ENCODE measurements at regions not wholly inside any gene's neighbourhood (a gene's known extent, or its start where the extent isn't known, plus 50 kb on each side); places are given as distances from the start of the nearest gene placed in this dataset.
"Not testable (repeated sequence)": the region's sequence is repeated elsewhere in the genome, so short reads cannot be mapped to it uniquely, and the experiment has no call there.

DNA sequence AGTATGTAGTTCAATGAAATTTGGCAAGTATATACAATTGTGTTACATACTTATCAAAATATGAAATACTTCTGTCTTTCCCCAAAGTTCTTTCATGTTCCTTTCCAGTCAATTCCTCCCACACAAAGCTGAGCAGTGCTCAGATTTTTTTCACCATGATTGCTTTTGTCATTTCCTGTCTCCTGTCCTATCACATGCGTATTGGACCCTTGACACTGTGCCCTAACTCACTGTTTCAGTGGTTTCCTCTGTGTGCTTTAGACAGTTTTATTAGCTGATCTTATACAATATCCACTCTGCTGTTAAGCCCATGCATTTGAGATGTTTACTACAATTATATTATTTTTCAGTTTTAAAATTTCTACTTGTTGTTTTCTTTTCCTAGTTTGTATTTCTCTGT lies 463.6 kb upstream of the MEF2C start:
- intact Hi-C loops (cut with DNase I): no loop called here
- ATAC-seq: no peak
- no peak for DNase-seq (ENCODE audit: missing footprints)

DNA sequence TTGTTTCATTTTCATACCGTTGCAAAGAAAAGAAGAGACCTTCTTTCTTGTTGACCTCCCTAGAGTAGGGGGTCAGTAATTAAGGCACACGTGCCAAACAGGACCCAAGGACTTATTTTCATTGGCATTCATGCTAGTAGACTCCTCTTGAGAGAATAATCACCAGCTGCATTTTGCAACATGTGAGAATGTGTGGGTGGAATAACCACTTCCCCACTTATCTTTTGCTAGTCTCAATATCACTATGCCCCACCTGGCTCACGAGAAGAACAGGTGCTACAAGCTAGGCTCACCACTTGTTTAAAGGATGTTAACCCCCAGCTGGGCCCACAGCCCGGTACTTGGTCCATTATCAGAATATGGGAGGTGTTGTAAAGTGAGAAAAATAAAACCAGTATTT lies 460.7 kb upstream of the MEF2C start:
- DNase-seq (ENCODE audit: missing footprints) (no peak), ATAC-seq (no peak)
- intact Hi-C loops (cut with DNase I): no loop called here

DNA sequence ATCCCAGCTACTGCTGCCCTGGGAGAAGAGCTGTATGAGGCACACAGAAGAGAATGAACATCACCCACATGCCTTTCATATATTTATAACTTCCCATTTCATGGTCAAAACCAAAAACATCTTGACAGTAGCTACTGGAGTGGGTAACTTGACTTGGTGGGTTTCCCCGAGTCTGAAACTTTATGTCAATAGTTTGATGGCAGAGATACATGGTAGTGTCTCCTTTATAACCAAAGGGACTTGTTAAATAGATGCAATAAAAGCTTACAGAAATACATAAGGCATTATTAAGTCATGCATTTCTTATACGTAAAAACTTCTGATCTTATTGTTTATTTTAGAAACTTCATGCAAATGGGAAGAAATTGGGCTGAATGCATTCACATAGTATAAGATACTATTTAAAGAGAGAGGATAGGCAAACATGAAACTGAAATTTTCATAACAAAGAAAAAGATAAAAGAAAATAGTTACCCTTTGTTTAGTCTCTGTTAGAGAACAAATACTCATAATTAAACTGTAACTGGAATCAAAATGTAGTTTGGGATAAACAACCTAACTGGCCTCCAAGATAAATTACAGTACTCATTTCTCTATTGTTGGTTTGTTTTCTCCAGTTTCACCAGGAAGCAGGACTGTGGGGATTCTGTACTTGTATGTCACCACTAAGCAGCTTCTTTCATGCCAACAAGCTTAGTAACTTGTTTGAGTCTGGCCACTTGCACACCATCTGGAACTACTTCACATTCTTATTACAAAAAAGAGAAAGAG lies 459.3 kb upstream of the MEF2C start:
- DNase-seq (ENCODE audit: missing footprints) (no peak), ATAC-seq (no peak)
- intact Hi-C loops (cut with DNase I): no loop called here

DNA sequence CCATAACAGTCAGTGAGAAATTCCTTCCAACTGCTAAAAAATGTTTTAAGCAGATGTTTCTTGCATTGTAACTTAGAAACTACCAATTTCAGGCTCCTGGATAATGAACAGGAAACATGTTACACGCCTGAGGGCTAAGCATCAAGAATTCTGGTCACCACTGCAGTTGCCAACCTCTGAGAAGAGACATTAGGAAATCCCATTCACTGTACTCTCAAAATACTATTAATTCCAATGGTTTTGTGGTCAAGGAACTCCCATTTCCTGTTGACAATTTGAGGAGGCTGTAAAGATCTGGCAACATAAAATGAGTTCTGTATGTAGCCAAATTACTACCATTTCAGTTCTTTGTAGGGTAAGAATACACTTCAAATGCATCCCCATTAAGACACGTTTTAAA lies 456.0 kb upstream of the MEF2C start:
- intact Hi-C loops (cut with DNase I): no loop called here
- DNase-seq (ENCODE audit: missing footprints): no peak
- no peak for ATAC-seq

DNA sequence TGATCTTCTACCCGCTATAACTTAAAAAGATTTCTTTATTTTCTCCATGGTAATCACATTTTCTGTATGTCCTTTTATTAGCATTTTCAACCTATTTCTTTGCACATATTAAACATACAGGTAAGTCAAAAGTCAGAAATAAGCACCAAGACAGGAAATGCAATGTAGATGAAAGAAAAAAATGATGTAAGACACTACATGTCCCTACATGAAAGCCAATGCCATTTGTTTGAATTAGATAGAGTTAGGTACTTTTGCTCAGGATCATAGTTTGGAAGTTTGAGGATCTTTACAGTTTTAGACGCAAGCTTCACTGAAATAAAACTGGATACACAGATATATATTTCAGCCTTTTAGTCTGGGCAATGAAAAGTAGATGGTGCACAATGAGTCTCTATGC lies 453.1 kb upstream of the MEF2C start:
- intact Hi-C loops (cut with DNase I): no loop called here
- DNase-seq (ENCODE audit: missing footprints) (no peak), ATAC-seq (no peak)

DNA sequence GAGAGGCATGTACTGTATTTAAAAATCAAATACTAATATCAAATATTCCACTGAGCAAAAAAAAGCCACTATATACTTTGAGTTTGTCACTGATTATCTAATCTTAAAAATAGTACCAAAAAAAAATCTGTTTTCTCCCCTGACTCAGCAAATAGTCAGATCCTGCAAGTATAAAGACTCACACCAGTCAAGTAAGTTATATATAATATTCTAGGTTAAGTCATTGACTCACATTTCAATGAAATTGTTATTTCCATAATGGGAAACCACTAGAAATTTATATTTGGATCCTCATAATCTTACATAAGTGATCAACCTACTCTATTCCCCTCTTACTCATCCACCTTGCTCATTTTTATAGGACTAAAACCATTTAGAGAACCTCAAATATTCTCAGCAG lies 447.2 kb upstream of the MEF2C start:
- DNase-seq (ENCODE audit: missing footprints) (no peak), ATAC-seq (no peak)
- intact Hi-C loops (cut with DNase I): no loop called here

DNA sequence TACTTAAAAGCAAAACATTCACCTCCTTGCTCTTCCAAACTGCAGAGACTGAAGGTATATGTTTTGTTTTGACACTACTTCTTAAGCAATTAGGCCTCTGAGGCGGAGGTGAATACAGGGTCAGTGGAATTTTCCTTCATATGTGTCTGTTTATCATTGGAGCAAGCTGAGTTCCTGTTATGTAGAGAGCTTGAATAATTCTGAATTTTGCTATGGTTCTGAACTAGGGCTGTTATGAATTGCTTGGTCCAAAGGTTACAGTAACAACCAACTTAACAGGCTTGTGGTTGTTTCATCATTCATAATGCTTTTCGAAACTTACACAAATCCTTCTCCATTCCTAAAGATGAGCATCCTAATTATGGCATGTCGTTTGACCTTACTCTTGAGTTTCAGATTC lies 444.6 kb upstream of the MEF2C start:
- intact Hi-C loops (cut with DNase I): no loop called here
- ATAC-seq: no peak
- no peak for DNase-seq (ENCODE audit: missing footprints)

DNA sequence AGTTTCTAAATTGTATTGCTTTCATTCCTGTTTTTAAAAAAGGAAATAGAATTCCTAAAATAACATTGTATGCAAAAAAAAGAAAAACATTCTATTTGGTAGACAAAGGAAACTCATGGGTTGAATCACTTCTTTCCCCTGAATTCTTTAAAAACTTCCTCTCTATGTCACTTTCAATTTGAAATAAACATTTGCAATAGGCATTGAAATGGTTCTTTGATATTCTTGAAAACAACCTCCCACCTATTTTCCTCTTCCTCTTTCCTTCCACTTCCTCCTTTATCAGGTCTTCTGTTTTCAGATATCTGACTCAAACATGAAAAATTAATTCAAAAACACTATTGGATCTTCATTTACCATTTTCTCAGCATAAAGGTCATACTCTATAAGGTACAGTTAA lies 442.0 kb upstream of the MEF2C start:
- intact Hi-C loops (cut with DNase I): no loop called here
- DNase-seq (ENCODE audit: missing footprints) (no peak), ATAC-seq (no peak)

DNA sequence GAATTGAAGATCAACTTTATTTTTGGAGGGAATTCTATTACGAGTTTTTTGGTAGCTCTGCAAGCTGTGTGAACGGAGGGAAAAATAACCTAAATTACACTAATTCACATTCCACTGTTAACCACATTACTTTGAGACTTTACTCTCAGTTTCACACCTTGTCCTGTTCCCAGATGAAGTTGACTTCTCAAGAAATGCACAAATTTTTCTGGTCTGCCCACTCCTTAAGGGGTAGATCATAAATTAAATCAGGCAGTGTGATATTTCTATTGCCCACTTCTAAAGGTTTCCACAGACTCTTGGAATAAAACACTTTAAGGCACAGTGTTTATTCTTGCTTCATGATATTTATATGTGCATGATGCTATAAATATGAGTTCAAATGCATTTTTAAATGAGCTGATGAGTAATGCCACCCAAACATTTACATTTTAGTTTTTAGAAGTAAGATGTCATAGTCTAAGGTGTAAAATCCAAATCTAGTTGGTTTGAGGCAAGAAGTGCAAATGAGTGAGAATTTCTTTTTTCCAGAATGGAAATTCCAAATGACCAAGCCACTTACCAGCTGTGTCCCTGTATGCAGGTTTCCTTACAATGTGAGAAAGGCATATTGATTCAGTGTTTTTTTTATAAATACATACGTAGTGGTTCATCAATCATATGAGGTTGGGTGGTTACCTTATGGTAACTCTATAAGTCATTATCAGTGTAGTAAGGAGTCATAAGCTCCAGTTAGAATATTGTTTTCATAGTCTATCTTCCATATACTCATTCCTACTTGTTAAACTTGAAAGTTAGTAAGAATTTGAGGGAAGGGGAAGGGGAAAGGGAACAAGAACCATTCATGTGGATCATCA lies 437.7 kb upstream of the MEF2C start:
- intact Hi-C loops (cut with DNase I): no loop called here
- no peak for DNase-seq (ENCODE audit: missing footprints)
- no peak for ATAC-seq

DNA sequence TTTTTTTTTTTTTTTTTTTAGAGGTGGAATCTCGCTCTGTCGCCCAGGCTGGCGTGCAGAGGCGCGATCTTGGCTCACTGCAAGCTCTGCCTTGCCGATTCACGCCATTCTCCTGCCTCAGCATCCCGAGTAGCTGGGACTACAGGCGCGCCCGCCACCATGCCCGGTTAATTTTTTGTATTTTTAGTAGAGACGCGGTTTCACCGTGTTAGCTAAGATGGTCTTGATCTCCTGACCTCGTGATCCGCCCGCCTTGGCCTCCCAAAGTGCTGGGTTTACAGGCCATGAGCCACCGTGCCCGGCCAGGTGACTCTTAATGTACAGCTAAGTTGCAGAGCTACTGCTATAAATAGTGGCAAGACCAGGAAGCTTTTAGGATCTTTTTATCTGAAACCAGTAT lies 434.9 kb upstream of the MEF2C start:
- DNase-seq (ENCODE audit: missing footprints); ATAC-seq; intact Hi-C loops (cut with DNase I): not testable (repeated sequence)

DNA sequence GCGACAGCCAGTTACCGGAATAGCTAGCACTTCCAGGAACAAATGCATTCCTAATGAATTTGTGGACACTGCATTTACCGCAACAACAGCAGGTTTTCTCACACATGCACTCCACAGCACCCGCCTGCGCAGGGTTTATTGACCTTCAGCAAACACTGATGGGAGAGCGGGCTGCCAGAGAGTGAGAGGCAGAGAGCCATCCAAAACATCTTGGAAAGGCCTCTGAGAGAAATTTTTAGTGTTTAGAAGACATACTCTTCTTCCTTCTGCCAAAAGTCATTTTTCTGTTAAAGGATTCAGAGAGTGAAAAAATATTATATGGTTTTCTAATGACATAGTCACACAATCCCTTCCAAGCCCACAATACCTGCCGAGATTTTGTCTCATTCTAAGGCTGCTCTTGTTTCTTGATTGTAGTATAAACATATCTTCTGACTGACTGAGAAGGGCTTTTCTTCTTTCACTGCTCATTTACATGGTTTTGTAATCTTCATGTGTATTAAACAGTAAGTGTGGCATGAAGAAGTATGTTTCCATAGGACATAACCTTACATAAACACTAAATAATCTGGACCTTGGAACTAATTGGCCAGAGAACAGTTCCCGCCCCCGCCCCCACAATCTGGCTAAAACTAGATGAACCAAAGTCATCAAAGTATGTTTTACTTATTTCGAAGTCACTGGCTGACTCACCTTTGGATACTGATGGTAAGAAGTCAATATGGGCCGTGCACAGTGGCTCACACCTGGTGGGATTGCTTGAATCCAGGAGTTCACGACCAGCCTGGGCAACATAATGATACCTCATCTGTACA lies 432.5 kb upstream of the MEF2C start:
- intact Hi-C loops (cut with DNase I): no loop called here
- no peak for DNase-seq (ENCODE audit: missing footprints)
- ATAC-seq: no peak

DNA sequence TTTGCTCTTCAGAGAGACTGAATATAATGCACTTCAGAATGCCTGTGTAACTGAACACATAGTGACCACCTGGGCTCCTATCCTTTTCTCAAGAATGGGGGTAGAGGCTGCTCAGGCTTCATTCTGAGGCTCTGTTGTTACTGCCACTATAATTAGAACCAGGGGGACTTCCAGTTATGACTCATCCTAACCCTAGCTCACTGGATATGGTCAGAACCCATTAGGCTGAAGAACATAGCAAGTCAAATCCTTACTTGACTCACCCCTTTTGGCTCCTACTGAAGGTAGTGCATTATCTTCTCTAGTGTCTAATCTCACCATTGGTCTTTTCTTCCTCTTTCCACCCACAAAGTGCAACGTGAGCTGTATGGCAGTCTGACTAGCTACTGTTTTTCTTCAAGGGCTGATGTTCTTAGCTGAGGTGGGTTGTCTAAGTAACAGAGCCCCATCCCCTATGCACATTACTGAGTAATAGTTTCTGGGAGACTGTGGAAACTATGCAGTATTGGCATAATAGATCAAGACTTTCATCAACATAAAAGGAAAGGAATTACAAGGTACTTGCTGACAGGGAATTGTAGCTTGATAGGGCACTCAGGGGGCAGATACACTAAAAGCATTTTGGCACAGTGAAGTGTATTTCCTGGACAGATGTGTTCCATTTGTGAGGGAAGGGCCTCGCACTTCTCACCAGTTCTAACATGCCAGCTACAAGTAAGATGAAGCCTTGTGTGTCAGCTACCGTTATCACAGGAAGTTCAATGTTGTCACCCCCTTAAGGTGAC lies 431.0 kb upstream of the MEF2C start:
- intact Hi-C loops (cut with DNase I): no loop called here
- ATAC-seq (no peak), DNase-seq (ENCODE audit: missing footprints) (no peak)

DNA sequence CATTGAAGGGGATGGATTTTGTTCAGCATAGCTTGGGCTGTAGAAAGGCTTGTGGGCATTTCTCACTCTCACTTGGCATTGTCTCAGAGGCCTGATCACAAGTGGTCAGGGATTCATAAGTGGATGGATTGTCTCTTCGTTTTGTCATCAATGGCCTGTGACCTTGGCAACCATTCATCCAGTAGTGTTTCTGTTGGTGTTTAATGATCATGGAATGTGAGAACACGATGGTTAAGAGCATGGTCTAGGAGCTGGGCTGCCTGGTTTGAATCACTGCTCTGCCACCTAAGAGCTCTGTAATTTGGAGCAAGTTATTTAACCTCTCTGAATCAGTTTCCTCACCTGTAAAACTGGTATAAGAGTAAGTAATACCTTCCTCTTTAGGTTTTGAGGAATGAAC lies 430.1 kb upstream of the MEF2C start:
- DNase-seq (ENCODE audit: missing footprints) (no peak), ATAC-seq (no peak)
- intact Hi-C loops (cut with DNase I): no loop called here

DNA sequence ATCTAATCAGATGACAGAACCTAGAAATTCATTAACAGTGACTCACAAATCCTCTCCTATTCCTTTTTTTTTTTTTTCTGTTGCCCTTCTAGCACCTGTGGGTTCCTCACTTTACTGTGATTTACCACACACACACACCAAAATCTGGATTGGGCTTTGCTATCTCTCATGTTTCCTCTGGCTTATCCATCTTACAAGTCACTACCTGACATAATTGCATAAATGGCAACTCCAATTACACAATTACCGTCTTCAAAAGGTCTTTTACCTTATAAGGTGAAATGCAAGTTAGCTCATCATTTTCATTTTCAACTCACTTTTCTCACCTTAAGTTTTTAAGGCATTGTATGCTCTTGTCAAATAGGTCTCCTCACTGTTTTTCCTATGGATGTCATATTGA lies 426.3 kb upstream of the MEF2C start:
- DNase-seq (ENCODE audit: missing footprints) (no peak), ATAC-seq (no peak)
- intact Hi-C loops (cut with DNase I): no loop called here

DNA sequence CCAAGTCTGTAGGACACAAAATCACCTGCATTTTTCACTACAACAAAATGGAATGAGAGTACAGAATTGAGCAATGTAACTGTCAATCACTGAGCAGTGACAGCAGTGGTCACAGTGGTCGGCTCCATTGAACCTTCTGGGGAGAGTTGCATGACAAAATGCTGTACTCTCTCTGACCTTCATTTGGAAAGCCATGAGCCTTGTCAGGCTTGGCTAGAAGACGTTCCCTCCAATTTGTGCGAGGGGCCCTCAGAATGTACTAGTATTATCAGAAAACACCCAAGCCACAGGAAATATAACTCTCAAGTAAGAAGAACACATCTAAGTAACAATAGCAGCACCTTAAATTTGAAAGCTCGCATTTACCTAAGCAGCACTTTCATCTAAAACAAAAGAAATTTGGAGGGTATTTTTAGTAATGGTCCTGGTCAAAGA lies 425.6 kb upstream of the MEF2C start:
- ATAC-seq (no peak), DNase-seq (ENCODE audit: missing footprints) (no peak)
- intact Hi-C loops (cut with DNase I): no loop called here

DNA sequence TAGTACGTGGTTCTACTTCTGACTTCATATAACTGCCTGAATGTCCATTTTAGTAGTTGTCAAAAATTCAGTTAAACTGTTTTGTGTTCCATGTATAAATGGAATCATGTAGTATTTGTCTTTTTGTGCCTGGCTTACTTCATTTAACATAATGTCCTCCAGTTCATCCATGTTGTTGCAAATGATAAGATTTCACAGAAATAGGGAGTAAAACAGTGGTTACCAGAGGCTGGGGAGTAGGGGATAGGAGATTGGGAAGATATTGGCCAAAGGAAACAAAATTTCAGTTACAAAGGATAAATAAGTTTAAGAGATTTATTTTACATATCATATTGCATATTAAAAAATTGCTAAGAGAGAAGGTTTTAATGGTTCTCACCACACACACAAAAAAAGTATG lies 425.0 kb upstream of the MEF2C start:
- ATAC-seq (no peak), DNase-seq (ENCODE audit: missing footprints) (no peak)
- intact Hi-C loops (cut with DNase I): no loop called here

DNA sequence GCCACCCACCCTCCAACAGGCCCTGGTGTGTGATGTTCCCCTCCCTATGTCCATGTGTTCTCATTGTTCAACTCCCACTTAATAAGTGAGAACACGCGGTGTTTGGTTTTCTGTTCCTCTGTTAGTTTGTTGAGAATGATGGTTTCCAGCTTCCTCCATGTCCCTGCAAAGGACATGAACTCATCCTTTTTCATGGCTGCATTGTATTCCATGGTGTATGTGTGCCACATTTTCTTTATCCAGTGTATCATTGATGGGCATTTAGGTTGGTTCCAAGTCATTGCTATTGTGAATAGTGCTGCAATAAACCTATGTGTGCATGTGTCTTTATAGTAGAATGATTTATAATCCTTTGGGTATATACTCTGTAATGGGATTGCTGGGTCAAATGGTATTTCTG lies 424.2 kb upstream of the MEF2C start:
- intact Hi-C loops (cut with DNase I); DNase-seq (ENCODE audit: missing footprints); ATAC-seq: not testable (repeated sequence)

DNA sequence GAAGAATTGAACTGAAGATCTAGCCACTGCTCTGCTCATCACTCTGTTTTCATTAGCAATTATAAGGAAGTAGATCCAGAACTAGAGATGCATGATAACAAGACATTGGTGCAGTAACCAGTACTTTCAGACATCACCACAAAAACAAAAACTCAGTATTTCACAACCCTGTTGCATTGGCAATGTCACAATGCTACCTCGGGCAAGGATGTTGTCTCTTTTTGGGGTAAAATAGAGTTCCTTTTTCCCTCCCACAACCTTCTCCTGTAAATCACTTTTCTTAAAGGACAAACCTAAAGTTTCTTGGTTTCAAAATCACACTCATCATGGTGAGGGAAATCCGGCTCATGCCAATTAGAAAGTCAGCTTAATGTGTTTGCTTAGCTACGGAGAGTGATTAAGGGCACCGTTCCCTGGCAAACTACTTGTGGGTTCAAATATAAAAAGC lies 420.1 kb upstream of the MEF2C start:
- intact Hi-C loops (cut with DNase I): no loop called here
- ATAC-seq (no peak), DNase-seq (ENCODE audit: missing footprints) (no peak)

All from Right ventricle myocardium inferior (tissue), 1 donor.